ENCODE measurements at regions not wholly inside any gene's neighbourhood (a gene's known extent, or its start where the extent isn't known, plus 50 kb on each side); places are given as distances from the start of the nearest gene placed in this dataset.

DNA sequence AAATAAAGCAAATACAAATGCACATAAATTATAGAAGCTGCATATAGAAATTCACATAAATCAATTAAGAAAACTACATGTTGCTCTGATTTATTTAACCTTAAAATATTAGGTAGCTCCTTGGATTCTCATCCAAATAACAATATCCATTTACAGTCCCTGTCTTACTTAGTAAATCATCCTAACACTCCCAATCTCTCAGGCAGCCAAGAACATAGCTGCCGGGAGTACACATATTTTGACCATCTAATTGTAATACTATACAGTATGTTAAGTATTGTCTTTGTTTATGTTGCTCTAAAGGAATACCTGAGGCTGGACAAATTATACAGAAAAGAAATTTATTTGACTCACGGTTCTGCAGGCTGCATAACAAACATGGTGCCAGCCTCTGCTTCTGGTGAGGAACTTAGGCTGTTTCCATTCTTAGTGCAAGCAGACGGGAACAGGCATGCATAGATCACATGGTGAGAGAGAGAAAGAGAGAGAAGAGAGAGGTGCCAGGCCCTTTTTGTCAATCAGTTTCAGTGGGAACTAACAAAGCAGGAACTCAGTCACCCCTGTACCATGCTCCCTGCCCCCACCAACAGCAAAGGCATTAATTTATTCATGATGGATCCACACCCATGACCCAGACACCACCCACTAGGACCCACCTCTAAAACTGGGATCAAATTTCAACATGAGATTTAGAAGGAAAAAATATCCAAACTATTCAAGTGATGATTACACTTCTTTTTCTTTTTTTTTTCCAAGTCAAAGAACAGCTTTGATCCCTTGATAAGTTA is 614.8 kb upstream of the TECRL start:
- no peak for TF ChIP-seq RAD21 (IDR thresholded peaks at IDR 0.05; ENCODE audit: low read depth)
- no peak for TF ChIP-seq ZBTB7A (IDR thresholded peaks at IDR 0.05; ENCODE audit: low read depth)
- TF ChIP-seq NFIC (IDR thresholded peaks at IDR 0.05): no peak
- TF ChIP-seq FOXM1 (IDR thresholded peaks at IDR 0.05; ENCODE audit: borderline replicate concordance, low read depth): no peak
- TF ChIP-seq, protein P1, sequence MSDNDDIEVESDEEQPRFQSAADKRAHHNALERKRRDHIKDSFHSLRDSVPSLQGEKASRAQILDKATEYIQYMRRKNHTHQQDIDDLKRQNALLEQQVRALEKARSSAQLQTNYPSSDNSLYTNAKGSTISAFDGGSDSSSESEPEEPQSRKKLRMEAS (IDR thresholded peaks at IDR 0.05): no peak
- no peak for TF ChIP-seq EGR1 (IDR thresholded peaks at IDR 0.05)
- TF ChIP-seq TAF1 (IDR thresholded peaks at IDR 0.05; ENCODE audit: low read depth): no peak
- TF ChIP-seq EP300 (IDR thresholded peaks at IDR 0.05; ENCODE audit: borderline replicate concordance): no peak
- TF ChIP-seq, protein P2, sequence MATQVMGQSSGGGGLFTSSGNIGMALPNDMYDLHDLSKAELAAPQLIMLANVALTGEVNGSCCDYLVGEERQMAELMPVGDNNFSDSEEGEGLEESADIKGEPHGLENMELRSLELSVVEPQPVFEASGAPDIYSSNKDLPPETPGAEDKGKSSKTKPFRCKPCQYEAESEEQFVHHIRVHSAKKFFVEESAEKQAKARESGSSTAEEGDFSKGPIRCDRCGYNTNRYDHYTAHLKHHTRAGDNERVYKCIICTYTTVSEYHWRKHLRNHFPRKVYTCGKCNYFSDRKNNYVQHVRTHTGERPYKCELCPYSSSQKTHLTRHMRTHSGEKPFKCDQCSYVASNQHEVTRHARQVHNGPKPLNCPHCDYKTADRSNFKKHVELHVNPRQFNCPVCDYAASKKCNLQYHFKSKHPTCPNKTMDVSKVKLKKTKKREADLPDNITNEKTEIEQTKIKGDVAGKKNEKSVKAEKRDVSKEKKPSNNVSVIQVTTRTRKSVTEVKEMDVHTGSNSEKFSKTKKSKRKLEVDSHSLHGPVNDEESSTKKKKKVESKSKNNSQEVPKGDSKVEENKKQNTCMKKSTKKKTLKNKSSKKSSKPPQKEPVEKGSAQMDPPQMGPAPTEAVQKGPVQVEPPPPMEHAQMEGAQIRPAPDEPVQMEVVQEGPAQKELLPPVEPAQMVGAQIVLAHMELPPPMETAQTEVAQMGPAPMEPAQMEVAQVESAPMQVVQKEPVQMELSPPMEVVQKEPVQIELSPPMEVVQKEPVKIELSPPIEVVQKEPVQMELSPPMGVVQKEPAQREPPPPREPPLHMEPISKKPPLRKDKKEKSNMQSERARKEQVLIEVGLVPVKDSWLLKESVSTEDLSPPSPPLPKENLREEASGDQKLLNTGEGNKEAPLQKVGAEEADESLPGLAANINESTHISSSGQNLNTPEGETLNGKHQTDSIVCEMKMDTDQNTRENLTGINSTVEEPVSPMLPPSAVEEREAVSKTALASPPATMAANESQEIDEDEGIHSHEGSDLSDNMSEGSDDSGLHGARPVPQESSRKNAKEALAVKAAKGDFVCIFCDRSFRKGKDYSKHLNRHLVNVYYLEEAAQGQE (IDR thresholded peaks at IDR 0.05; ENCODE audit: low read depth): no peak
- TF ChIP-seq YY1 (IDR thresholded peaks at IDR 0.05; ENCODE audit: low read depth): no peak
- no peak for TF ChIP-seq USF1 (IDR thresholded peaks at IDR 0.05)
- no peak for TF ChIP-seq CEBPB (IDR thresholded peaks at IDR 0.05)
- TF ChIP-seq CREB1 (IDR thresholded peaks at IDR 0.05; ENCODE audit: low read depth): no peak
- no peak for TF ChIP-seq TEAD4 (IDR thresholded peaks at IDR 0.05)
- no peak for TF ChIP-seq TCF12 (IDR thresholded peaks at IDR 0.05; ENCODE audit: low read depth)

- no peak for TF ChIP-seq EGR1 (IDR thresholded peaks at IDR 0.05)
- no peak for TF ChIP-seq TCF12 (IDR thresholded peaks at IDR 0.05; ENCODE audit: low read depth)
- no peak for TF ChIP-seq CEBPB (IDR thresholded peaks at IDR 0.05)
- TF ChIP-seq TAF1 (IDR thresholded peaks at IDR 0.05; ENCODE audit: low read depth): no peak
- TF ChIP-seq FOXM1 (IDR thresholded peaks at IDR 0.05; ENCODE audit: borderline replicate concordance, low read depth): no peak
- TF ChIP-seq ZBTB7A (IDR thresholded peaks at IDR 0.05; ENCODE audit: low read depth): no peak
- TF ChIP-seq, protein P2 (IDR thresholded peaks at IDR 0.05; ENCODE audit: low read depth): no peak
- TF ChIP-seq TEAD4 (IDR thresholded peaks at IDR 0.05): no peak
- no peak for TF ChIP-seq NFIC (IDR thresholded peaks at IDR 0.05)
- no peak for TF ChIP-seq YY1 (IDR thresholded peaks at IDR 0.05; ENCODE audit: low read depth)
- TF ChIP-seq CREB1 (IDR thresholded peaks at IDR 0.05; ENCODE audit: low read depth): no peak
- TF ChIP-seq RAD21 (IDR thresholded peaks at IDR 0.05; ENCODE audit: low read depth): no peak
- TF ChIP-seq, protein P1 (IDR thresholded peaks at IDR 0.05): no peak
Observed at GRCh38 chr4:65023081-65023480, 613.8 kb upstream of the TECRL start.

DNA sequence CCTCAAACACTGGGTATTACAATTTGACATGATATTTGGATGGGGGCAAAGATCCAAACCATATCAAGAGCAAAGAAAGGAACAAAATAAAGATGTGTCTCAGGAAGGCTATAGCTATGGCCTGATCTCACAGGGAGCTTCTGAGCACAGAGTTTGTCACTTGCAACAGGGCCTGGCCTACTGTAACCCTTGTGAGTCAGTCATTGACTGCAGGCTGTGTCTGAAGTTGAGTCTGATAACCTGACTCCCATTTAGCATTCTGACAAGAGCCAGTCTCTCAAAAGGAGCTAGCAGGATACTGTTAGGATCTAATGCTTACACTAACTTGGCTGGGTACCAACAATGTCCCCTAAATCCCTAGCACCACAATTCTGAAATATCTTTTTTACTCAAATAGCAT is 612.5 kb upstream of the TECRL start:
- TF ChIP-seq EGR1 (IDR thresholded peaks at IDR 0.05) (no peak), NFIC (IDR thresholded peaks at IDR 0.05) (no peak), TAF1 (IDR thresholded peaks at IDR 0.05; ENCODE audit: low read depth) (no peak), CREB1 (IDR thresholded peaks at IDR 0.05; ENCODE audit: low read depth) (no peak), FOXM1 (IDR thresholded peaks at IDR 0.05; ENCODE audit: borderline replicate concordance, low read depth) (no peak), CEBPB (IDR thresholded peaks at IDR 0.05) (no peak), USF1 (IDR thresholded peaks at IDR 0.05) (no peak), ZBTB7A (IDR thresholded peaks at IDR 0.05; ENCODE audit: low read depth) (no peak), TEAD4 (IDR thresholded peaks at IDR 0.05) (no peak), YY1 (IDR thresholded peaks at IDR 0.05; ENCODE audit: low read depth) (no peak), EP300 (IDR thresholded peaks at IDR 0.05; ENCODE audit: borderline replicate concordance) (no peak), TCF12 (IDR thresholded peaks at IDR 0.05; ENCODE audit: low read depth) (no peak), RAD21 (IDR thresholded peaks at IDR 0.05; ENCODE audit: low read depth) (no peak)
- TF ChIP-seq, protein P1 (IDR thresholded peaks at IDR 0.05): no peak
- TF ChIP-seq, protein P2 (IDR thresholded peaks at IDR 0.05; ENCODE audit: low read depth): no peak
